Gastrocnemius medialis (tissue), 4 donors: ENCODE measurements at regions not wholly inside any gene's neighbourhood (a gene's known extent, or its start where the extent isn't known, plus 50 kb on each side); places are given as distances from the start of the nearest gene placed in this dataset.

Experiments used
- ATAC-seq, 2 donors: fragments of 150-250 bp; one replicate each; pipeline ENCODE4 v1.9.1; 2016
- DNase-seq, 2 donors: peaks; one replicate each; pipeline ENCODE4 v3.0.0-alpha.2; 2019
- H3K27ac ChIP-seq, 4 donors: fragments of 200-600 bp; sonication (generic); 1 replicate in 1 of 4; 2 replicates in 3 of 4; pipeline ENCODE4 v1.5.1; 2016 to 2018; ENCODE audit warnings: mild to moderate bottlenecking in 2 of 4, moderate library complexity in 1 of 4
- H3K27me3 ChIP-seq, 3 donors: fragments of 200-600 bp; sonication (generic) in 2 of 3; 1 replicate in 1 of 3; 2 replicates in 2 of 3; pipeline versions ENCODE4 v1.5.1 to v1.6.0; 2016 to 2019; ENCODE audit warnings: mild to moderate bottlenecking in 1 of 3, moderate library complexity in 1 of 3
- H3K36me3 ChIP-seq, 2 donors: fragments of 200-600 bp; sonication (generic) in 1 of 2; one replicate each; pipeline ENCODE4 v1.5.1; 2017 to 2018
- H3K4me1 ChIP-seq, 2 donors: fragments of 200-600 bp; sonication (generic) in 1 of 2; one replicate each; pipeline ENCODE4 v1.5.1; 2016 to 2017; ENCODE audit warnings: mild to moderate bottlenecking in 2 of 2
- H3K4me3 ChIP-seq, 4 donors: fragments of 200-600 bp; sonication (generic) in 3 of 4; 1 replicate in 1 of 4; 2 replicates in 3 of 4; pipeline ENCODE4 v1.5.1; 2016 to 2019; ENCODE audit warnings: mild to moderate bottlenecking in 2 of 4
- H3K9me3 ChIP-seq, 3 donors: fragments of 200-600 bp; sonication (generic) in 2 of 3; 1 replicate in 1 of 3; 2 replicates in 2 of 3; pipeline ENCODE4 v1.5.1; 2016 to 2019
- POLR2A ChIP-seq, 2 donors: fragments of 450-650 bp; IDR thresholded peaks; one replicate each; pipeline ENCODE4 v1.6.1; 2017; ENCODE audit warnings: antibody characterized with exemption in 2 of 2, mild to moderate bottlenecking in 2 of 2, moderate library complexity in 2 of 2
- in situ Hi-C, 4 donors: fragments of 200-750 bp; cut with MboI; loops; one replicate each; pipeline versions ENCODE4 v1.15.0 to v1.8.0; 2017; ENCODE audit warnings: low sequenced_read_pairs in 4 of 4
- intact Hi-C: fragments of 100-400 bp; cut with DNase I; formaldehyde crosslinking; loops from one replicate; pipeline ENCODE4 v1.15.1; 2023; ENCODE audit warnings: low total_unique reads
- TF ChIP-seq, protein P1 (sequence below), 5 experiments: fragments of 450-650 bp in 3 of 5; fragments of 200-600 bp in 2 of 5; sonication (generic) in 2 of 5; IDR thresholded peaks in 4 of 5; conservative IDR thresholded peaks in 1 of 5; 1 replicate in 4 of 5; 2 replicates in 1 of 5; pipeline ENCODE4 v1.5.1; 2016 to 2019; ENCODE audit warnings: antibody characterized with exemption in 5 of 5, mild to moderate bottlenecking in 3 of 5, moderate library complexity in 3 of 5

DNA sequence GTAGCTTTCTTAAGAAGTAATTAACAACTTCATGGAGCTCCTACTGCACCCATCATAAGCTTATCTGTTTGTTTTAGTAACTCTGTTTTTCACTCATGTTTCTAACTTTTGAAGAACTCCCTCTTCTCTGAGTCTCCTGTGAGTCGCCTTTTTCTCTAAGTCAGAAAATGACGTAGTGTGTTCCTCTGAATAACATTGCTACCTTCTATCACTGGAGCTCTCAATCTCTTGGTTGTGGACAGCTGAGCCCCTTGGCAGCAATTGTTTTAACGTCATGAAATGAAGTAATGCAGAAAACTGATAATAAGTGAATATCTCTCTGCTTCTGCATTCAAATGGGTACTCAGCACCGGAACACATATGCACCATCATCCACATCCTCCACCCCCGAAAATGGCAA is 433.3 kb upstream of the SALL3 start:
- H3K4me3 ChIP-seq = no peak overlapping the region
- no peak overlapping the region for H3K27ac ChIP-seq
- in situ Hi-C loops (no loop called here), intact Hi-C loops (no loop called here)
- no peak for TF ChIP-seq POLR2A (IDR thresholded peaks at IDR 0.05)
- TF ChIP-seq, protein P1, sequence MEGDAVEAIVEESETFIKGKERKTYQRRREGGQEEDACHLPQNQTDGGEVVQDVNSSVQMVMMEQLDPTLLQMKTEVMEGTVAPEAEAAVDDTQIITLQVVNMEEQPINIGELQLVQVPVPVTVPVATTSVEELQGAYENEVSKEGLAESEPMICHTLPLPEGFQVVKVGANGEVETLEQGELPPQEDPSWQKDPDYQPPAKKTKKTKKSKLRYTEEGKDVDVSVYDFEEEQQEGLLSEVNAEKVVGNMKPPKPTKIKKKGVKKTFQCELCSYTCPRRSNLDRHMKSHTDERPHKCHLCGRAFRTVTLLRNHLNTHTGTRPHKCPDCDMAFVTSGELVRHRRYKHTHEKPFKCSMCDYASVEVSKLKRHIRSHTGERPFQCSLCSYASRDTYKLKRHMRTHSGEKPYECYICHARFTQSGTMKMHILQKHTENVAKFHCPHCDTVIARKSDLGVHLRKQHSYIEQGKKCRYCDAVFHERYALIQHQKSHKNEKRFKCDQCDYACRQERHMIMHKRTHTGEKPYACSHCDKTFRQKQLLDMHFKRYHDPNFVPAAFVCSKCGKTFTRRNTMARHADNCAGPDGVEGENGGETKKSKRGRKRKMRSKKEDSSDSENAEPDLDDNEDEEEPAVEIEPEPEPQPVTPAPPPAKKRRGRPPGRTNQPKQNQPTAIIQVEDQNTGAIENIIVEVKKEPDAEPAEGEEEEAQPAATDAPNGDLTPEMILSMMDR (IDR thresholded peaks at IDR 0.05 in 4 of 5, conservative IDR thresholded peaks at IDR 0.05 in 1 of 5) = no peak
- no peaks in the 10 kb centered on the region for H3K9me3 ChIP-seq
- ATAC-seq (no peak), DNase-seq (no peak)
- no peaks in the 10 kb centered on the region for H3K27me3 ChIP-seq
- no peaks in the 10 kb centered on the region for H3K36me3 ChIP-seq
- no peaks in the 10 kb centered on the region for H3K4me1 ChIP-seq

DNA sequence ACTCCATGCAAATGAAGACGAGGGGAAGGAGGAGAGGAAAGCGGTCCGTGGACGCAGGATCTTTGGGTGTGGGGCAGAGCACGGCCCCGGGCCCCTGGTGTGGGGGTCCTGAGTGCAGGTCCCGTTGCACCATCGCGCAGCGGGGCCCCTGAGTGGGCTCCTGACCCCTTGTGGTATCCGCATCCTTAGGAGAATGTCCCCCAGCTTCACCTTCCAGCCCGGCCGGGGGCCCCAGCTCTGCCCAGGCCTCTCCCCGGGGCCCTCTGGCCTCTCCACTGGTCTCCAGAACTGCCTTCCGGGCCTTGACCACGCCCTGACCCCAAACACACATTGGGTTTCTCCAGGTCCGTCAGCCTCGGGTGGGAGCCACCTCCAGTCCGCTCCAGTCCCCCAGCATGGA is 431.8 kb upstream of the SALL3 start:
- Histone ChIP-seq H3K27me3 (no peaks in the 10 kb centered on the region), H3K9me3 (no peaks in the 10 kb centered on the region), H3K27ac (no peak overlapping the region), H3K36me3 (no peaks in the 10 kb centered on the region), H3K4me1 (no peaks in the 10 kb centered on the region), H3K4me3 (no peak overlapping the region)
- TF ChIP-seq, protein P1 (IDR thresholded peaks at IDR 0.05 in 4 of 5, conservative IDR thresholded peaks at IDR 0.05 in 1 of 5) = no peak
- no peak for TF ChIP-seq POLR2A (IDR thresholded peaks at IDR 0.05)
- DNase-seq (no peak), ATAC-seq (no peak)
- in situ Hi-C loops = no loop called here
- intact Hi-C loops = no loop called here

- in situ Hi-C loops = no loop called here
- Histone ChIP-seq H3K27me3 (no peaks in the 10 kb centered on the region), H3K27ac (no peak overlapping the region), H3K36me3 (no peaks in the 10 kb centered on the region), H3K4me3 (no peak overlapping the region), H3K4me1 (no peaks in the 10 kb centered on the region), H3K9me3 (no peaks in the 10 kb centered on the region)
- ATAC-seq (no peak), DNase-seq (no peak)
- intact Hi-C loops = no loop called here
- TF ChIP-seq POLR2A (IDR thresholded peaks at IDR 0.05) = no peak
- TF ChIP-seq, protein P1 (IDR thresholded peaks at IDR 0.05 in 4 of 5, conservative IDR thresholded peaks at IDR 0.05 in 1 of 5) = no peak
Observed at GRCh38 chr18:78548261-78549058, 431.2 kb upstream of the SALL3 start.

DNA sequence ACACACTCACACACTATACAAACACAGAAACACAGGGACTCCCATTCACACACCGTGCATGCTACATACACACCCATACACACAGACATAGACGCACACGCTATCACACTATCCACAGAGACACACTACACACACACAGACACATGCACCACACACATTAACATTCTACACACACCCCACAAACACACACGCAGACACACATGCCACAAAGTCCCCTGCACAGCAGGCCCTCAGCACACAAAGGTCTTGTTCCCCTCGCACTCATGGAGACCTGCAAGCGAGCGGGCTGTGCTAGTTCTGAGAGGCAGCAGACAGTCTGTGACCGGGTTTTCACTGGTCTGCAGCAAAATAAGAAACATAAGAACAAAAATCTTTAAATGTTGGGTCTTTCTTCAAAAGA is 429.6 kb upstream of the SALL3 start:
- Histone ChIP-seq H3K27ac (no peak overlapping the region), H3K4me1 (no peaks in the 10 kb centered on the region), H3K4me3 (no peak overlapping the region), H3K36me3 (no peaks in the 10 kb centered on the region), H3K27me3 (no peaks in the 10 kb centered on the region), H3K9me3 (no peaks in the 10 kb centered on the region)
- no peak for ATAC-seq
- in situ Hi-C loops = no loop called here
- DNase-seq = no peak
- TF ChIP-seq, protein P1 (IDR thresholded peaks at IDR 0.05 in 4 of 5, conservative IDR thresholded peaks at IDR 0.05 in 1 of 5) = no peak
- TF ChIP-seq POLR2A (IDR thresholded peaks at IDR 0.05) = no peak
- intact Hi-C loops = no loop called here
